ENCODE measurements at regions not wholly inside any gene's neighbourhood (a gene's known extent, or its start where the extent isn't known, plus 50 kb on each side); places are given as distances from the start of the nearest gene placed in this dataset.

GRCh38 chr1:188350104-188350503, 1521.4 kb downstream of the PLA2G4A start:
- intact Hi-C loops (cut with DNase I), result no loop called here
- Histone ChIP-seq H3K9me3 (no peaks in the 10 kb centered on the region), H3K4me3 (no peak overlapping the region), H3K4me1 (no peaks in the 10 kb centered on the region), H3K36me3 (replicated peaks in 1 of 2; ENCODE audit: insufficient read depth in 1 of 2, low read depth in 2 of 2) (no peaks in the 10 kb centered on the region), H3K27me3 (no peaks in the 10 kb centered on the region), H3K27ac (no peak overlapping the region)
- no peak for ATAC-seq
- TF ChIP-seq CTCF (IDR thresholded peaks at IDR 0.05), result no peak
- TF ChIP-seq POLR2A (IDR thresholded peaks at IDR 0.05), result no peak
- DNase-seq, result no peak
- 76 to 82% methylated on average over 2 of the region's 2 CpGs for WGBS, 2 donors

- WGBS, 2 donors, result 47 to 51% methylated on average over 2 of the region's 2 CpGs
- TF ChIP-seq POLR2A (IDR thresholded peaks at IDR 0.05) (no peak), CTCF (IDR thresholded peaks at IDR 0.05) (no peak)
- no peak overlapping the region for H3K4me3 ChIP-seq
- H3K9me3 ChIP-seq, result peaks cover 0 to 7% (median 0%) of the 10 kb centered on the region in 3 donors
- no peaks in the 10 kb centered on the region for H3K36me3 ChIP-seq (replicated peaks in 1 of 2; ENCODE audit: insufficient read depth in 1 of 2, low read depth in 2 of 2)
- H3K4me1 ChIP-seq, result no peaks in the 10 kb centered on the region
- no peaks in the 10 kb centered on the region for H3K27me3 ChIP-seq
- H3K27ac ChIP-seq, result no peak overlapping the region
- ATAC-seq (no peak), DNase-seq (no peak)
- intact Hi-C loops (cut with DNase I), result no loop called here
Observed at GRCh38 chr1:188355082-188355481, 1526.3 kb downstream of the PLA2G4A start.

- H3K36me3 ChIP-seq (replicated peaks in 1 of 2; ENCODE audit: insufficient read depth in 1 of 2, low read depth in 2 of 2), result no peaks in the 10 kb centered on the region
- TF ChIP-seq CTCF (IDR thresholded peaks at IDR 0.05), result no peak
- no peak for TF ChIP-seq POLR2A (IDR thresholded peaks at IDR 0.05)
- H3K9me3 ChIP-seq, result peaks cover 0 to 7% (median 0%) of the 10 kb centered on the region in 3 donors
- H3K4me1 ChIP-seq, result no peaks in the 10 kb centered on the region
- 73 to 85% methylated on average over 4 to 5 of the region's 5 CpGs for WGBS, 2 donors
- no peak for DNase-seq
- ATAC-seq, result no peak
- intact Hi-C loops (cut with DNase I), result no loop called here
- H3K27ac ChIP-seq, result no peak overlapping the region
- H3K27me3 ChIP-seq, result no peaks in the 10 kb centered on the region
- H3K4me3 ChIP-seq, result no peak overlapping the region
Observed at GRCh38 chr1:188355847-188356246, 1527.1 kb downstream of the PLA2G4A start.

- no peak for TF ChIP-seq CTCF (IDR thresholded peaks at IDR 0.05)
- no peak for TF ChIP-seq POLR2A (IDR thresholded peaks at IDR 0.05)
- Histone ChIP-seq H3K4me1 (no peaks in the 10 kb centered on the region), H3K27me3 (no peaks in the 10 kb centered on the region), H3K4me3 (no peak overlapping the region), H3K27ac (no peak overlapping the region), H3K9me3 (peaks cover 0 to 7% (median 0%) of the 10 kb centered on the region in 3 donors), H3K36me3 (replicated peaks in 1 of 2; ENCODE audit: insufficient read depth in 1 of 2, low read depth in 2 of 2) (no peaks in the 10 kb centered on the region)
- ATAC-seq (no peak), DNase-seq (peak in 2 of 4 donors; percentile 8 to 41)
- intact Hi-C loops (cut with DNase I), result no loop called here
- 41 to 55% methylated on average over 4 of the region's 4 CpGs for WGBS, 2 donors
Observed at GRCh38 chr1:188359315-188359714, 1530.6 kb downstream of the PLA2G4A start.

GRCh38 chr1:188363943-188364342, 1535.2 kb downstream of the PLA2G4A start:
- ATAC-seq, result no peak
- no peaks in the 10 kb centered on the region for H3K9me3 ChIP-seq
- TF ChIP-seq POLR2A (IDR thresholded peaks at IDR 0.05), result no peak
- no peak for TF ChIP-seq CTCF (IDR thresholded peaks at IDR 0.05)
- H3K36me3 ChIP-seq (replicated peaks in 1 of 2; ENCODE audit: insufficient read depth in 1 of 2, low read depth in 2 of 2), result no peaks in the 10 kb centered on the region
- no peaks in the 10 kb centered on the region for H3K27me3 ChIP-seq
- H3K27ac ChIP-seq, result no peak overlapping the region
- intact Hi-C loops (cut with DNase I), result no loop called here
- H3K4me1 ChIP-seq, result no peaks in the 10 kb centered on the region
- DNase-seq, result no peak
- 87% methylated on average over 4 of the region's 4 CpGs for WGBS, 2 donors
- H3K4me3 ChIP-seq, result no peak overlapping the region

Data from body of pancreas (tissue), 4 donors.